NT2/D1 (cell line): ENCODE measurements at regions not wholly inside any gene's neighbourhood (a gene's known extent, or its start where the extent isn't known, plus 50 kb on each side); places are given as distances from the start of the nearest gene placed in this dataset.

Experiments
- SUZ12 ChIP-seq: IDR thresholded peaks from 2 replicates; pipeline ENCODE4 v1.6.1; 2011; ENCODE audit not compliant: insufficient read length, insufficient read depth; ENCODE audit errors: extremely low read depth
- YY1 ChIP-seq: IDR thresholded peaks from 2 replicates; pipeline ENCODE4 v1.6.1; 2011; ENCODE audit not compliant: insufficient read length, insufficient read depth
- ZNF274 ChIP-seq: IDR thresholded peaks from 2 replicates; pipeline ENCODE4 v1.6.1; 2011; ENCODE audit warnings: mild to moderate bottlenecking, low read depth, low read length

- TF ChIP-seq SUZ12: no peak
- no peak for TF ChIP-seq YY1
- no peak for TF ChIP-seq ZNF274
Measured at GRCh38 chr5:86143837-86144236, 473.9 kb upstream of the COX7C start.
